ENCODE measurements at regions not wholly inside any gene's neighbourhood (a gene's known extent, or its start where the extent isn't known, plus 50 kb on each side); places are given as distances from the start of the nearest gene placed in this dataset.

DNA sequence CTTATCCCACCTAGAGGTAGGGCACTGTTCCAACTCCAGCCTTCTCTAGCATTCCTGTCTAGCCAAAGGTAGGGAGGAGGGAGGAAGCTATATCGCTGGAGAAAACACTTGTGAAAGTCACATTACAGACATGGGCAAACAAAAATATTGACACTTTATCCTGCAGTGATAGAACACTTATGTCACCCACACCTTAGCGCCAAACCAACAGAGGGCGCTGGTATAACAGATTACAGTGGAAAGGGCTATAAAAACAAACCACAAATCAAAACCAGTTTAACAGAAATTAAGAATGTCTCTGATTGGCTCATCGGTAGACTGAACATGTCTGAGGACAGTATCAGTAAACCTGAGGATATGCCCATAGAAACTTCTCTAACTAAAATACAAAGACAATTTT, 451.3 kb downstream of the TLL1 start:
- no peak for DNase-seq (ENCODE audit: extremely low spot score, insufficient read length, low read depth)
- peak; percentile 24 for FAIRE-seq

DNA sequence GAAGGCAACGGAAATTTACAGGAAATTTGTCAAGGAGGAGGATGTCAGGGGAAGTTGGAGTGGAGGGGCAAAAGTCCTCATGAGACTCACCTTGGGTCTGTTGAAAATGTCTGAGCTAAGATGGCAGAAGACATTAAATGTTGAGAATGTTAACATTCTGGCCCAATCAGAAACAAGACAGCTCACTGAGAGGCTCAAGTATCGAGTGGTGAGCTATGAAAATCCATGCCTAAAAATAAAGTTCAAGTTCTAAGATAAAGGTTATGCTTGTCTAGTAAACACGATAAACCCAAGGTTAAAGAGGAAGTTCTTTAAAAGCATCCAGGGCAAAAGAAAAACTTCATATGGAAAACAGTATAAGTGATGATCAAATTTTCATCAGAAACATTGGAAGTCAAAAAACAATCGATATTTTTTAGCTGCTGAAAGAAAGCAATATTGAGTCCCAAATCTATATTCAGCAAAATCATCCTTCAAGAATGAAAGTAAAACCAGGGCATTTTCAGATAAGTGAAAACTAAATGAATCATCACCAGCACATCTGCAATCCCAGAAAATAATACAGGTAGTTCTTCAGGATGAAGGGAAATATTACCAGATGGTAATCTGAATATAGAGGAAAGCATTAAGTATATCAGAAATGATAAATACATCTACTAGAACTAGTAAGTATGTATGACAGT, 462.4 kb downstream of the TLL1 start:
- DNase-seq (ENCODE audit: extremely low spot score, insufficient read length, low read depth): no peak
- no peak for FAIRE-seq

DNA sequence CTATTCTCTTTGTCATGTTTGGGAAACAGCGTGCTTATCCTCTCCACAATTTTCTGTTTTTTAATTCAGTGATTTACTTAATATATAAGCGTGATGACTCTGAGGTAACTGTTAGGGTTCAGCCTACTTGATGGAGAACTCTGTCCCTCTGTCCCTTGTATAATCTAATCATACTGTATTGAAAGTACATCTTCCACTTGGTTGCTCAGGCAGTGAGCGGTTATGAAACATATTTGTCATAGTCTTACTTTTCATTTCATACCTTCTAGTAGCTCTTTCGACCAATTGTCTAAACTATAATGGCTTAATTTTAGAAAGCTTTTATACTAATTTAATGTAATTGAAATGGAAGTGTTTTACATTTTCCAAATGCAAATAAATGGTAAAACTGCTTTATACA, 469.0 kb downstream of the TLL1 start:
- FAIRE-seq (no peak), DNase-seq (ENCODE audit: extremely low spot score, insufficient read length, low read depth) (no peak)

DNA sequence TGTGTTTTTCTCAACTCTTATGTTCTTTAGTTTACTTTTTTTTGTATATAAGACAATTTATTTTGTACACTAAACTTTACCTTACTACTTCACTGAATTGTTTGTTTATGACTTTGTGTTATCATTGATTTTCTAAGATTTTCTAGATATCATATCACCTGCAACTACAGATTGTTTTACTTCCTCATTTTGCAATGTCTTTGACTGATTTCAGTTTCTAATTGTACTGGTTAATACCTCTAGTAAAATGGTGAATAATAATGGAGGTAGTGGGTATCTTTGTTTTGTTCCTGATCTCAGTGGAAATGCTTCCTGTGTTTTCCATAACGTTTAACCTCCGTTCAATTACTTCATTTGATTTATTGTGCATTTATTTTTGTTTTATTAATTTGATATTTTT, 490.2 kb downstream of the TLL1 start:
- FAIRE-seq (no peak), DNase-seq (ENCODE audit: extremely low spot score, insufficient read length, low read depth) (no peak)

DNA sequence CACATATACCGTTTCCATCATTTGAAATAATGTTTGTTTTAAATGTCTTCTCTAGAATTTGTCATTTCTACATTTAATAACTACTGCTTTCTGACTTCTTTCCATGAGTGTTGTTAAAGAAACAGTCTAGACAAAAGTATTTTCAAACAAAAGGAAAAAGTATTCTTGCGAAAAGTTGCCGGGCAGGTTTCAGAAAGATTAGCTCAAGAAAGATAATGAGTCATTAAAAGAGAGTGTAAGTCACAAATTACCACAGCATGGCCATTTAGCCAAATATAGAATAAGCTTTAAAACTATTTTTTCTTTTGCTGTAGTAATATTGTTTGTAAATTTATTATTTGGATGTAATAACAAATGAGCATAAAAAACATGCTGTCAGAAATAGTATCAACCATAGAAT, 493.0 kb downstream of the TLL1 start:
- DNase-seq (ENCODE audit: extremely low spot score, insufficient read length, low read depth): no peak
- FAIRE-seq: no peak

DNA sequence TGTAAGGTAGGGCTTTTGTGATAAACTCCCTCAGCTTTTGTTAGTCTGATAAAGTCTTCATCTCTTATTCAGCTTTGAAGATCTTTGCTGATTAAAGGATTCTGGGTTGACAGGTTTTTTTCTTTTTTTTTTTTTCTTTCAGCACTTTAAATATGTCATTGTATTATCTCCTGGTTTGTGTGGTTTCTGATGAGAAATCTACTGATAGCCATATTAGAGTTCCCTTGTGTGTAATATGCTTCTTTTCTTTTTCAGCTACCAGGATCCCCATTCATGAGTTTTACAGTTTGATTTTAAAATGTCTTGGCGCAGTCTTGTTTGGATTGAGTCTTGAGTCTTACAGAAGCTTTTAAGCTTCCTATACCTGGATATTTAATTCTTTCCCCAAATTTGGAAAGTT, 504.5 kb downstream of the TLL1 start:
- FAIRE-seq (no peak), DNase-seq (ENCODE audit: extremely low spot score, insufficient read length, low read depth) (no peak)

DNA sequence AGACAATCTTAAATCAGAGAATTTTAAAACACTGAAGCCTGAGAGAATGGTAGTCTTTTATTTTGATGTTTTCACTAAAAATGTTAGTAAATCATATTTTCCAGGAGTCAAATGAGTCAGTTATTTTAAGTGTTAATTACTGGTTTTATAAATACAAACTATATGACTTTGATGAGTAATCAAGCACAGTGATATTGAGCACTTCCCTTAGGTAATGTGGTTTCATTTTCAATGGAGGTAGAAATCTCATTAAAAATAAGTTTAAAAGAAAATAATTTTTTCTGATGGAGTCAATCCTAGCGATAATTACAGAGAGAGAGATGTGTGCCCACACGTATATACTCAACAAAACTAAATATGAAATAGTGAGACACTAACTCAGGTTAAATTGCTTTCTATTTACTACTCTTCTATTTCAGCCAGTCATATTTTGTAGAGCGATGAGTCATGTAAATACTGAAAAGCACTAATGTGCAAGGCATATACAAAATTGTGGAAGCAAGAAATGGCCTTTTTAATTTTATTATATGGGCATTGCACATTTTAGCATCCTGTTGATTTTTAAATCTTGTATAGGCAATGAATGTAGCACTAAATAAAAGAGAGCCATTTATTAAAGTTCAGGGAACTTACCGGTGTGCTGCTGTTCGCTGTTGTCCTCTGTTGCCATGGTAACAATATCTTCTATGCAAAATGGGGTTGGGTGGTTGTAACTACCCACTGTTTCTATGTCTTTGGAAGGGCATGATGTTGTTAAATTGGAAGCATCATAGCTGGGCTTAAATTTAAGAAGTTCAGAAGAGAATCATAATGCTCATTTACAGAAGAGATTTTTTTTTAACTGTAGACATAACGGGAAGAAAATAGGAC, 513.7 kb downstream of the TLL1 start:
- FAIRE-seq: no peak
- DNase-seq (ENCODE audit: extremely low spot score, insufficient read length, low read depth): no peak

DNA sequence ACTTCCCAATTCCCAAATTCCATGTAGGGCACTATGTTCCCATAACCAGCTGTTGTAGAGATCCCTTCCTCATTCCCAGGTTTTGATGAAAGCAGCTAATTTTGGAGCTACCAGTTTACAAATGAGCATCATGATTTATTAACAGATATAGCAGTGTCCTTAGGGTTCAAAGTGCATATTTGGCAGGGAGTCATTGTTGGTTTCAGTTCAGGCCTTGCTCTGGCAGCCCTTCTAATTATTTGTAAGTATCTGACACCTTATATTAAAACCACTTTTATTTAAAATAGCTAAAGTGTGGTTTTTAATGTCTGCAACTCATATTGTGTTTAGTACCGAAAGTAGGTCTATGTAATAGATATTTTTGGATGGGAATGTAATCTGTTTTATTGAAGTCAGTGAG, 518.5 kb downstream of the TLL1 start:
- no peak for FAIRE-seq
- no peak for DNase-seq (ENCODE audit: extremely low spot score, insufficient read length, low read depth)

DNA sequence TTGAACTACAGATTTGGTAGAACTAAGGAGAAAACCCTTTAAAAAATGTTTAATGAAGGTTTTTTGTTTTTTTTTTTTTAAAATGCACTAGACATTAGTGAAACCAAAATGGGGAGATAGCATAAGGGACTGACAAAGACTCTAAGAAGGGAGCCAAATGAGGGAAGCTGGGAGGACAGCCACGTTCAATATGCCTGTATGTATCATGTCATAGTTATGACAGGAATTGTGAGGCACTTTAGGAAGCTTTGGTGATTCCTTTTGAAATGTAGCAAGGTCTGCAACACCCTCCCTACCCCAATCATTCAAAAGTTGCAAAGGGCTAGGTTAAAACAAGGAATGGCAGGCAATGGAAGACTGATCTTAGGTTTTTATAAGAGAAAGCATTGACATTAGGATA, 526.0 kb downstream of the TLL1 start:
- FAIRE-seq (no peak), DNase-seq (ENCODE audit: extremely low spot score, insufficient read length, low read depth) (no peak)

DNA sequence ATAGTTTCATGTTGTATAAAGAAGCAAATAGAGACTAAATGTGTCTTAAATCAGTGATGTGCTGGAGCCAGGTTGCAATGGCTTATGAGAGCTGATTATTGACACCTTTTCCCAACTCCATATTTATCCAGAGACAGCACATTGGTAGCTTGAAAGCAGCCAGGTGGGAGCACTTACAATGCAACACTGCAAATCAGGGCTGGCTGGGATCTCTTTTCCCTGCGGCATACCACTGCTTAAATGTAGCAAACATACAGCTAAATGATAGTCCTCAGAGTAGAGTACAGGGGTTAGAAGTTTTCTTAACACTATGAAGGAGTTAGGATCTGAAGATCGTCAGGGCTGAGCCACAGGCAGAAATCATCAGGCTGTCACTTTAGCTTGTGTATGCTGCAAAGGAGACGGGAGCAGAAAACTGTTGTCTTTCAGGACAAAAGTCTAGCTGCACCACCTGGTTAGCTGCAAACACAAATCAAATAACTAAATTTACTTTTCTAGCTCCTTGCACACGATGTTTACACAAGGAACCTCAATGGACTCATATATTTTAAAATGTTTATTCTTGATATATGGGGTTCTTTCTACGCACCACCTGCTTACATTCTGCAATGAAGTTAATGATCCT, 527.3 kb downstream of the TLL1 start:
- DNase-seq (ENCODE audit: extremely low spot score, insufficient read length, low read depth) (no peak), FAIRE-seq (no peak)

DNA sequence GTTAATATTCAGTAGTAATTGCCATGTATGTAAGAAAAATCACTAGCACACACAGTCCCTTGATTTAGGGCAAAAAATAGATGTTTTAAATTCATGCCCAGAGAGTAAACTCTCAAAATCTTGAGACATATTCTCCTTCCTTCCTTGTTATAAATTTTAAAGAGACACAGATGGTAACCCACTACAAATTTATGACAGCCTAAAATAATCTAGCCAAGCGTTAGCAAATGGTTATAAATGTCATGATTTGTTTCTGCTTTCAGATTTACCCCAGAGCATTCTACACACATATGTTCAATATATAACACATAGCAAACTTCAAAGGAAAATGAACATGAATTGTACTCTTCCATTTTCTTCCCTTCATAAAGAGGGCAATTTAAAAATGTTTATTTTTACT, 540.3 kb downstream of the TLL1 start:
- FAIRE-seq (no peak), DNase-seq (ENCODE audit: extremely low spot score, insufficient read length, low read depth) (no peak)

DNA sequence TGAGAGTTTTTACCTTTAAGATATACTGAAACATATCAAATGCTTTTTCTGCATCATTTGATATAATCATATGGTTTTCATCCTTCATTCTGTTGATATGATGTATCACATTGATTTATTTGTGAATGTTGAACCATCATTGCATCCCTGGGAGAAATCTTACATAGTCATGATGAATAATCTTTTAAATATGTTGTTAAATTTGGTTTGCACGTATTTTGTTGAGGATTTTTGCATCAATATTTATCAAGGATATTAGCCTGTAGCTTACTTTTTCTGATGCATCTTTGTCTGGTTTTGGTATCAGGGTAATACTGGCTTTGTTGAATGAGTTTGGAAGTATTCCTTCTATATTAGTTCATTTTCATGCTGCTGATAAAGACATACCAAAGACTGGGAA, 541.4 kb downstream of the TLL1 start:
- DNase-seq (ENCODE audit: extremely low spot score, insufficient read length, low read depth): no peak
- no peak for FAIRE-seq

DNA sequence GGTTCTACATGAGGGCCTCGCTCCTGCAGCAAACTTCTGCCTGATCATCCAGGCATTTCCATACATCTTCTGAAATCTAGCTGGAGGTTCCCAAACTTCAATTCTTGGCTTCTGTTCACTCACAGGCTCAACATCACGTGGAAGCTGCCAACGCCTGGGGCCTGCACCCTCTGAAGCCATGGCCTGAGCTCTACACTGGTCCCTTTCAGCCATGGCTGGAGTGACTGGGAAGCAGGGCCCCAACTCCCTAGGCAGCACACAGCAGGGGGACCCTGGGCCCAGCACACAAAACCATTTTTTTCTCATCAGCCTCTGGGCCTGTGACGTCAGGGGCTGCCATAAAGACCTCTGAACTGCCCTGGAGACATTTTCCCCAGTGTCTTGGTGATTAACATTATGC, 542.7 kb downstream of the TLL1 start:
- DNase-seq (ENCODE audit: extremely low spot score, insufficient read length, low read depth): no peak
- no peak for FAIRE-seq

DNA sequence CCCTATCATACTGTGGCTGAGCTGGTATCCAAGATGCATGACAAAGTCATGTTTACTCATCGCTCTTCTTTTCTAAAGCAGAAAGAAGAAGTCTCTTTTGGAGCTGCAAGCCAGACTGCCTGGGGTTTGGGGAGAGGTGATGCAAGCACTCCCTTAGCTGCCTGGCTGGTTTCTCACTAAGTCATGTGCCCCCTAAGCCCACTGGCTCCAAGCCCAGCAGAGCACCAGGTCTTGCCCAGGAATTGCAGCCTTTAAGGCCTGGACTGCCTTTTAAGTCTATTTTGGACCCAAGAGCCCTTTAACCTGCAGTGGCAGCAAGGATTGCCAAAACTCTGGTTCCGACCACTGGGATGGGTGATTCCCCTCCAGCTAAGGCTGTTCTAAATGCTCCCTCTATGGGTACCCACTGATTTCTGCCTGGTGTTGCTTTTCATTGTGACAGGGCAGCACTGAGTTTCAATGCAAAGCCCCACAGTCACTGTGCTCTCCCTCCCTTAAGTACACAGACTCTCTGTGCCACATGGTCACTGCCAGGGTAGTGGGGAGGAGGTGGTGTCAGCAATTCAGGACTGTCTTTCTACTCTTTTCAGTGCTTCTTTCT, 548.6 kb downstream of the TLL1 start:
- FAIRE-seq (no peak), DNase-seq (ENCODE audit: extremely low spot score, insufficient read length, low read depth) (no peak)

DNA sequence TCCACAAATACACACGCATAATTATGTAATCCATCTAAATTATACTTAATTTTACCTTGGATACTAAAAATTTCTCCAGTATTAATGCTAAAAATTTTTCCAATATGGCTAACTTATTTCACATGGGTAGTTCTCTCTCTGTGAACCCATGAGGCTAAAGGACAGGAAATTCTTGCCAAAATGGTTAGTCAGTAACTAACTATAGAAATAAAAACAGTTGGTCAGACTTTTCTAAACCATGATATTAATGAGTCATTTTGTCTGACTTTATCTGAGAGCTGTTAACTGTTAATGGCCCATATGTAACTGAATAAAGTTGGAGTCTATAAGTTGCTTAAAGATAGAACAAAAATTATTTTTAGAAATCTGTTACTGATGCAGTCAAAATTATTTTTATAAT, 549.4 kb downstream of the TLL1 start:
- DNase-seq (ENCODE audit: extremely low spot score, insufficient read length, low read depth): no peak
- FAIRE-seq: no peak

DNA sequence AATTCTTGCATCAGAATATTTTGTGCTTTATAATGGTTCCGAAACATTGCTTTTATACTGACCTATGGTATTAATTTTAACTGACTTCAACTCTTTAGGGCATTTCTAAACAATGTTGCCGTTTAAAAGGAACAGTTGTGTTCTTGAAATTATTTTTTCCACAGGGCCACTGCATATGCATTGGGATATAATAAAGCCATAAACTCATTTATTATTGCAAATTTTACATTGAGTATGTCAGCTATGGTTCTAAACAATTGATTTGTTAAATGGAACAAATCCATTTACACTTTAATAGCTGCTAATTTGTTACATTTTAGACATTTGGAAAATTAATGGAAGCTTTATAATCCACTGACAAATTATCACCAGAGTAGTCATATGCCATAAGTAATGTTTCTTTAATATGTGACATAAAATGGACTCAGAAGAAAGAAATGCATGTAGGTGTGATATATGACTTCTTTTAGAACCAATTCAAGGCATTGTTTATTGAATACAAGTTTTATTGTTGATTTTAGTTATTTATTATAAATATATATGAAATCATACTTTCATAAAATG, 553.3 kb downstream of the TLL1 start:
- DNase-seq (ENCODE audit: extremely low spot score, insufficient read length, low read depth) (no peak), FAIRE-seq (no peak)

DNA sequence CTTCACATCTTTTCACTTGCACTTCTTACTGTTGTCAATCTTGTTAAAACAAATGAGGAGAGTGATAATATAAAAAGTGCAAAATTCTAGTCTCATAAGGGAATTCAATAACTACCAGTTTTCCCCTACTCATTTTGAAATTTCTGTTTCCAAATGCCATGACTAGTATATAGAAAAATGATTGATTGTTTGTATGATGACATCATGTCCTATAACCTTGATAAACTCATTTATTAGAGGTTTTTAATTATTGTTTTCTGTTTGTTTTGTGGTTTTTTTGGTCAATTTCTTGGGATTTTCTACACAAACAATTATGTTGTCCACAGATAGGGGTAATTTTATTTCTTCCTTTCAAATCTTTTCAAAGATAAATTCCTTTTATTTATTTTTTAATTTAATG, 559.1 kb downstream of the TLL1 start:
- DNase-seq (ENCODE audit: extremely low spot score, insufficient read length, low read depth) (no peak), FAIRE-seq (no peak)

DNA sequence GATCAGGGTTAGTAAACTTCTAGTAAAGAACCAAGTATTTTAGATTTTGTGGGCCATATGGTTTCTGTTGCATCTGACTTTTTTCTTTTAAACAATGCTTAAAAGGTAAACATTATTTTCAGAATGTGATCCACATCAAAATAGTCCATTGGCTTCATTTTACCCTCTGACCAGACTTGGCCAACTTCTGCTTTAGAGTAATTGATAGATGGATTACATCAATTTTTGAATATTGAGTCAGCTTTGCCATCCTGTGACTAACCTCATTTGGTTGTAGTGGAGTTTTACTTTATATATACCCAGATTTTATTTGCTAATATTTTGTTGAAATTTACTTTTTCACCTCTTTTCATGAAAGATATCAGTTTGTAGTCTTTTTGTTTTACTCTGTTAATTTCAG, 559.8 kb downstream of the TLL1 start:
- FAIRE-seq (no peak), DNase-seq (ENCODE audit: extremely low spot score, insufficient read length, low read depth) (no peak)

DNA sequence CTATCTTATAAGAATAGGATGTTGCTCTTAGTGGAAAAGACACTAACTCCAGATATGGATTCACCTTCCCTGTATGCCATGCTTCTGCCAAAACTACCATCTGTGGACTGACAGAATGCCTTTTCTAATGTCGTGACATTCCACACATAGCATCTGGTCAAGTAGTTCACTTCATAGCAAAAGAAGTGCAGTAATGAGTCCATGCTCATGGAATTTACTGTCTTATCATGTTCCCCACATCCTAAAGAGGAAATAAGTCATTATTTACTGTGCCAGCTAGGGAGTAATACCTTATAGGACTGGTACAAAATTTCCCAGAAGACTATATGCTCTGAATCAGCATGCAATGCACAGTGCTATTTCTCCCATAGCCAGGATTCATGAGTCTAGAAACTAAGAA, 562.4 kb downstream of the TLL1 start:
- FAIRE-seq (no peak), DNase-seq (ENCODE audit: extremely low spot score, insufficient read length, low read depth) (no peak)

DNA sequence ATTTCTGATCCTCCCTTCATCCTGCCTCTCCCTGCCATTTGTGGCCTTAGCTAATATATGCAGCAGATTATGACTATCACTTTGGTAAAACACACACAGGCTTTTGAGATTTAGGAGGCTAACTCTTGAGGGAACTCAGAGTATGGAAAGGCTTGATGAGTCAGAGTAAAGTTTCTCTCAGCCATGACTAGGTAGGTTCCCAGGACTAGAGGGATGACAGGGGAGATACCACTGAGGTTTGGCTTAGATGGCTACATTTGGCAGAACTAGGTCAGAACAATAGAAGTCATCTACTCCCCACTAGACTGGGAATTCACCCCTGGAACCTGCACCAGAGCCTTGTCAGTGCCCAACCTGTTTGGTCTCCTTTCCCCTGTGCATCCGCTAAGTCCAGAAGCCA, 585.7 kb downstream of the TLL1 start:
- FAIRE-seq: no peak

DNA sequence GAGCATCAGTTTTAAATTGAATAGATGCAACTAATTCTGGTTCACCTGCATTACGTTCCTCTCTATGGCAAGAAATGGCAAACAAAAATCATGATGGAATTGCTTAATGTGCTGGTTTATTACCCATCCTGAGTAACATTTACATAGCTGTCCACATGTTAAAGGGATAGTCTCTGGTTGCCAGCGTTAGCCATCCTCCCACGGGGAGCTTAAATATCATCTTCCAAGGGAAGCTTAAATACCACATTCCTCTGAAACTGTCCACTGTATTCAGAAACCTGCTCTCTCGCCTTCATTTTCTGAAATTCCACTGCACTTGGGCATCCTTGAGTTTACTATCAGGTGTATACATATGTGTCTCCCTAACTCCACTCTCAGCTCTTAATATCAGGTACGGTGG, 586.6 kb downstream of the TLL1 start:
- no peak for DNase-seq (ENCODE audit: extremely low spot score, insufficient read length, low read depth)
- no peak for FAIRE-seq

More for the DNA sequence above, 585.7 kb downstream of the TLL1 start:
- no peak for DNase-seq (ENCODE audit: extremely low spot score, insufficient read length, low read depth)

Measured in GM18507 (cell line).